ENCODE measurements at regions not wholly inside any gene's neighbourhood (a gene's known extent, or its start where the extent isn't known, plus 50 kb on each side); places are given as distances from the start of the nearest gene placed in this dataset.

DNA sequence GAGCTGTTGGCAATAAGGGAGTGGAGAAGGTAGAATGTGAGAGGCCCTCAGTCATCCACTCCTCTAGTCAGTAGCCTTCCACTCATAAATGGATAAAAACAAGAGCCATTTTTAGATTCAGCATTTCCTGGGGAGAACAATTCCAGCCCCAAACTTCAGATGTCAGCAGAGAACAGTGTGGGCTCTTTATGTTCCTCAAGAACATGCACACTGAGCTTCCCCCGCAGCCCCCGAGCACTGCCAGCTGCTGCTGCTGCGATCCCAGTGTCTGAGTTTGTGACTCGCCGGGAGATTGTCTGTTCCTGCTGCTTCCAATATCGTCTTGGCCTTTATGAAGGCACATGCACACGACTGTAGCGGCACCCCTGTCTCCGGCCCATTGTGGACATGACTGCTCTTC, 143.7 kb upstream of the CTNNA2 start:
- intact Hi-C loops (cut with DNase I), result no loop called here
- no peaks in the 10 kb centered on the region for H3K36me3 ChIP-seq
- DNase-seq (ENCODE audit: extremely low spot score), result no peak
- no peaks in the 10 kb centered on the region for H3K9me3 ChIP-seq
- H3K4me1 ChIP-seq, result no peaks in the 10 kb centered on the region
- WGBS, result 90% methylated on average over 9 of the region's 9 CpGs
- H3K27me3 ChIP-seq, result no peaks in the 10 kb centered on the region
- H3K4me3 ChIP-seq, result no peak overlapping the region
- H3K27ac ChIP-seq (replicated peaks in 1 of 4), result no peak overlapping the region
- TF ChIP-seq POLR2A (IDR thresholded peaks at IDR 0.05; ENCODE audit: low read depth) (no peak), EP300 (IDR thresholded peaks at IDR 0.05) (no peak), POLR2AphosphoS5 (IDR thresholded peaks at IDR 0.05) (no peak)
- TF ChIP-seq, protein P1, sequence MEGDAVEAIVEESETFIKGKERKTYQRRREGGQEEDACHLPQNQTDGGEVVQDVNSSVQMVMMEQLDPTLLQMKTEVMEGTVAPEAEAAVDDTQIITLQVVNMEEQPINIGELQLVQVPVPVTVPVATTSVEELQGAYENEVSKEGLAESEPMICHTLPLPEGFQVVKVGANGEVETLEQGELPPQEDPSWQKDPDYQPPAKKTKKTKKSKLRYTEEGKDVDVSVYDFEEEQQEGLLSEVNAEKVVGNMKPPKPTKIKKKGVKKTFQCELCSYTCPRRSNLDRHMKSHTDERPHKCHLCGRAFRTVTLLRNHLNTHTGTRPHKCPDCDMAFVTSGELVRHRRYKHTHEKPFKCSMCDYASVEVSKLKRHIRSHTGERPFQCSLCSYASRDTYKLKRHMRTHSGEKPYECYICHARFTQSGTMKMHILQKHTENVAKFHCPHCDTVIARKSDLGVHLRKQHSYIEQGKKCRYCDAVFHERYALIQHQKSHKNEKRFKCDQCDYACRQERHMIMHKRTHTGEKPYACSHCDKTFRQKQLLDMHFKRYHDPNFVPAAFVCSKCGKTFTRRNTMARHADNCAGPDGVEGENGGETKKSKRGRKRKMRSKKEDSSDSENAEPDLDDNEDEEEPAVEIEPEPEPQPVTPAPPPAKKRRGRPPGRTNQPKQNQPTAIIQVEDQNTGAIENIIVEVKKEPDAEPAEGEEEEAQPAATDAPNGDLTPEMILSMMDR (IDR thresholded peaks at IDR 0.05), result no peak

DNA sequence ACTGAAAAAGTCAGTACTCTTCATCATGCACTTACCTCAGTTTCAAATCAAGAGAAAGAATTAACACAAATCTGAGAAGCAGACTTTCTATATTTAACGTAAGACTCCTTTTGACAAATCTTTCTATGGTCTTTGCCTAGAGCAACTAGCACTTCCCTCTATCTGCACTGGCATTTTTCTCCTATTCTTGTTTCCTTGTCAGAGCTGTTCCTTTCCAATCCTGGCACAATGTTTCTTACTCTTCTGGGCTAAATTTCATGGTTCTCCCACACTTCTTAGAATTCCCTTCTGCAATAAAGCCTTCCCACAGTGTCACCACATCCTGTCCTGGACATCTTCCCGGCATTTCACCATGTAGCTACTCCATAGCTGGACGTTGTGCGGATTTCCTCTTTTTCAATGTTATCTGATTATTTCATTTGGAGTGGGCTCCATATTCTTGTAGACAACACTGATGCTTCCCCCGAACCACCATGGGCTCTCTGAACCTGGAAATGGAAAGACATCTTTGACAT, 144.7 kb upstream of the CTNNA2 start:
- Histone ChIP-seq H3K27me3 (no peaks in the 10 kb centered on the region), H3K9me3 (no peaks in the 10 kb centered on the region), H3K4me3 (no peak overlapping the region), H3K36me3 (no peaks in the 10 kb centered on the region), H3K27ac (replicated peaks in 1 of 4) (no peak overlapping the region), H3K4me1 (no peaks in the 10 kb centered on the region)
- no peak for DNase-seq (ENCODE audit: extremely low spot score)
- intact Hi-C loops (cut with DNase I), result no loop called here
- 81% methylated on average over 5 of the region's 5 CpGs for WGBS
- TF ChIP-seq, protein P1 (IDR thresholded peaks at IDR 0.05), result no peak
- TF ChIP-seq EP300 (IDR thresholded peaks at IDR 0.05), result no peak
- TF ChIP-seq POLR2A (IDR thresholded peaks at IDR 0.05; ENCODE audit: low read depth), result no peak
- TF ChIP-seq POLR2AphosphoS5 (IDR thresholded peaks at IDR 0.05), result no peak

DNA sequence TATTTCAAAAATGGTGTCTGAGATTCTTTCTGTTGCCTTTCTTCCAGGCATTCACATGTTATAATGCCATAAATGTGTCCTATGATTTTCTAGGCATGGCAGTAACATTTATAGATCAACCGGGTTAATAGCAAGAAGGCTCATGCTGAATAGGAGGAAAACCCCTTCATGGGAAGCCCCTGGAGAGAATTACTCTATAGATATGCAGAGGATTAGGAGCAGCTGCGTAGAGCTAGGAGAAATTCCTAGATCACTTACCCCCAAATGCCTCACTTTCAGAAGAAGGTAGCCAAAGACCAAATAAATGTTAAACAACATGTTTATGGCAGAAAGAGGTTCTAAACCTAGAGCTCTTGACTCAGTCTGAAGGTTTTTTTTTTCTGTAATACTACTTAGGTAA, 153.4 kb upstream of the CTNNA2 start:
- no peak overlapping the region for H3K27ac ChIP-seq (replicated peaks in 1 of 4)
- 43% methylated on average over 2 of the region's 2 CpGs for whole genome bisulfite sequencing
- peaks cover 0 to 11% (median 6%) of the 10 kb centered on the region in 4 donors for H3K9me3 ChIP-seq
- H3K36me3 ChIP-seq, result no peaks in the 10 kb centered on the region
- H3K4me1 ChIP-seq, result no peaks in the 10 kb centered on the region
- no peak for TF ChIP-seq POLR2A (IDR thresholded peaks at IDR 0.05; ENCODE audit: low read depth)
- no peak for TF ChIP-seq POLR2AphosphoS5 (IDR thresholded peaks at IDR 0.05)
- TF ChIP-seq EP300 (IDR thresholded peaks at IDR 0.05), result no peak
- TF ChIP-seq, protein P1 (IDR thresholded peaks at IDR 0.05), result no peak
- no peak overlapping the region for H3K4me3 ChIP-seq
- intact Hi-C loops (cut with DNase I), result no loop called here
- no peak for DNase-seq (ENCODE audit: extremely low spot score)
- H3K27me3 ChIP-seq, result no peaks in the 10 kb centered on the region

DNA sequence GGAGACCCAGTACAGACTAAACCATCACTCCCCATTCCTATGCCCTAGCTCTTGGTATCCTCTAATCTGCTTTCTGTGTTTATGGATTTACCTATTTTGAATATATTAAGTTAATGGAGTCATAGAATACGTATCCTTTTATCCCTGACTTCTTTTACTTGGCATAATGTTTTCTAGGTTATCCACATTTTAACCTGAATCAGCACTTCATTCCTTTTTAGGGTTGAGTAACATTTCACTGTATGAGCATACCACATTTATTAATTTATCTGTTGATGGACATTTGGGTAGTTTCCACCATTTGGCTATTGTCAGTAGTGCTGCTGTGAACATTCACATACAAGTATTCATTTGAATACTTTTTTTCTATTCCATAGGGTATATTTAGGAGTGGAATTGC, 157.3 kb upstream of the CTNNA2 start:
- no peaks in the 10 kb centered on the region for H3K36me3 ChIP-seq
- intact Hi-C loops (cut with DNase I), result no loop called here
- DNase-seq (ENCODE audit: extremely low spot score), result no peak
- no peak overlapping the region for H3K27ac ChIP-seq (replicated peaks in 1 of 4)
- H3K27me3 ChIP-seq, result no peaks in the 10 kb centered on the region
- H3K9me3 ChIP-seq, result peaks cover 0 to 24% (median 11%) of the 10 kb centered on the region in 4 donors
- WGBS, result 21% methylated on average over 1 of the region's 1 CpG
- no peak overlapping the region for H3K4me3 ChIP-seq
- TF ChIP-seq POLR2A (IDR thresholded peaks at IDR 0.05; ENCODE audit: low read depth) (no peak), EP300 (IDR thresholded peaks at IDR 0.05) (no peak), POLR2AphosphoS5 (IDR thresholded peaks at IDR 0.05) (no peak)
- TF ChIP-seq, protein P1 (IDR thresholded peaks at IDR 0.05), result no peak
- no peaks in the 10 kb centered on the region for H3K4me1 ChIP-seq

DNA sequence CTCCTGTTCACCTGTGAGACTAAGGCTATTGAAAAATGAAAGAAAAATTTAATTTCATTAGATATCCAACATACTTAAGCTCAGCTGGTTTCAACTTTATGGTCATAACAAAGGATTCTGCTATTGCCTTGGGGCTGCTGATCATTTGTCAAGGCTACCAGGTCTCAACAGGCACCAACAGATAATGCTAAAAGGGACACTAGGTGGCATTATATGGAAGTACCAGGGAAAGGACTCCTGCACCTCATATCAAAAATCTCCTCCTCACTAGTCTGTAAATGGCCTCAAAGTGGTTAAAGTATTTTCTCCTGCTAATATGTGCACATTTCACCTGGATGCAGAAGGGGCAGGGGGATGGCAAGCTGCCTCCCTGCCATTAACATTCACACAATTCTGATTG, 167.9 kb upstream of the REG3A start:
- Histone ChIP-seq H3K36me3 (no peaks in the 10 kb centered on the region), H3K4me3 (no peak overlapping the region), H3K4me1 (no peaks in the 10 kb centered on the region), H3K27me3 (no peaks in the 10 kb centered on the region), H3K27ac (replicated peaks in 1 of 4) (no peak overlapping the region), H3K9me3 (no peaks in the 10 kb centered on the region)
- DNase-seq (ENCODE audit: extremely low spot score), result no peak
- intact Hi-C loops (cut with DNase I), result no loop called here
- TF ChIP-seq EP300 (IDR thresholded peaks at IDR 0.05) (no peak), POLR2AphosphoS5 (IDR thresholded peaks at IDR 0.05) (no peak), POLR2A (IDR thresholded peaks at IDR 0.05; ENCODE audit: low read depth) (no peak)
- TF ChIP-seq, protein P1 (IDR thresholded peaks at IDR 0.05), result no peak

Data from esophagus muscularis mucosa (tissue), 4 donors.